OCI-LY7 (cell line): ENCODE measurements at regions not wholly inside any gene's neighbourhood (a gene's known extent, or its start where the extent isn't known, plus 50 kb on each side); places are given as distances from the start of the nearest gene placed in this dataset.

Experiments used
- BruUV-seq: library from RNA; stranded (reverse); fragments of 400-500 nt; replicated peaks from 2 replicates; lab custom pipeline; 2021; lab: Mats Ljungman, UMichigan
- CTCF ChIA-PET: fragments of 300-600 bp; sonication (Branson Sonifier 250); formaldehyde crosslinking; loops from one replicate; lab custom pipeline; 2022; ENCODE audit warnings: antibody characterized with exemption; ENCODE audit not compliant: unreplicated experiment; lab: Charles Lee
- POLR2A ChIA-PET: fragments of 300-600 bp; sonication (Branson Sonifier 250); formaldehyde crosslinking; loops from one replicate; lab custom pipeline; 2022; ENCODE audit warnings: antibody characterized with exemption; lab: Charles Lee
- DNase-seq: peaks from one replicate; pipeline ENCODE4 v3.0.0-alpha.2; 2015; ENCODE audit warnings: low spot score
- H2AFZ ChIP-seq: fragments of 200-600 bp; sonication (generic), shearing (Covaris generic); 2 replicates; pipeline ENCODE4 v1.6.1; 2014; ENCODE audit warnings: mild to moderate bottlenecking, antibody characterized with exemption, low read length, moderate library complexity
- H3K27ac ChIP-seq: fragments of 200-600 bp; sonication (generic); 2 replicates; pipeline ENCODE4 v1.5.1; 2014; ENCODE audit warnings: mixed run types, low read depth, mild to moderate bottlenecking, moderate library complexity, low read length, inconsistent platforms; ENCODE audit not compliant: poor library complexity, severe bottlenecking
- H3K36me3 ChIP-seq: fragments of 200-600 bp; sonication (generic); 2 replicates; pipeline ENCODE4 v1.6.1; 2014; ENCODE audit warnings: mild to moderate bottlenecking, antibody characterized with exemption, low read length, moderate library complexity, mixed read lengths; ENCODE audit not compliant: insufficient read depth
- H3K4me1 ChIP-seq: fragments of 200-600 bp; sonication (generic); 2 replicates; pipeline ENCODE4 v1.5.1; 2014; ENCODE audit warnings: mild to moderate bottlenecking, low read length; ENCODE audit not compliant: insufficient read depth, poor library complexity, severe bottlenecking
- H3K4me2 ChIP-seq: fragments of 200-600 bp; sonication (generic); 2 replicates; pipeline ENCODE4 v1.6.1; 2014; ENCODE audit warnings: mild to moderate bottlenecking, low read length
- H3K4me3 ChIP-seq: fragments of 200-600 bp; sonication (generic); 2 replicates; pipeline ENCODE4 v1.5.1; 2014; ENCODE audit warnings: mild to moderate bottlenecking, low read depth, low read length; ENCODE audit not compliant: poor library complexity, severe bottlenecking
- H3K79me2 ChIP-seq: fragments of 200-600 bp; sonication (generic); 2 replicates; pipeline ENCODE4 v1.6.1; 2016; ENCODE audit warnings: low read depth, mild to moderate bottlenecking, low read length, moderate library complexity, mixed read lengths; ENCODE audit not compliant: insufficient read depth
- H3K9me2 ChIP-seq: fragments of 200-600 bp; sonication (generic); 2 replicates; pipeline ENCODE4 v1.6.1; 2016; ENCODE audit warnings: mild to moderate bottlenecking, low read length, mixed read lengths; ENCODE audit not compliant: insufficient read depth
- H3K9me3 ChIP-seq: fragments of 200-600 bp; sonication (generic); 2 replicates; pipeline ENCODE4 v1.6.1; 2014; ENCODE audit warnings: mild to moderate bottlenecking, mixed run types, low read length, mixed read lengths
- H4K20me1 ChIP-seq: fragments of 200-600 bp; sonication (generic); 2 replicates; pipeline ENCODE4 v1.6.1; 2014; ENCODE audit warnings: mild to moderate bottlenecking, antibody characterized with exemption, low read length, moderate library complexity, mixed read lengths; ENCODE audit not compliant: insufficient read depth
- EZH2phosphoT487 ChIP-seq: fragments of 200-600 bp; sonication (generic); IDR thresholded peaks from 2 replicates; pipeline ENCODE4 v1.6.1; 2018; ENCODE audit warnings: low read depth, borderline replicate concordance, mild to moderate bottlenecking, mixed run types, antibody characterized with exemption, low read length, moderate library complexity, mixed read lengths
- intact Hi-C: fragments of 100-400 bp; cut with micrococcal nuclease; formaldehyde crosslinking; loops from one replicate; pipeline ENCODE4 v1.10.0; 2022; ENCODE audit not compliant: unreplicated experiment
- TF ChIP-seq, protein P1 (sequence below): fragments of 200-600 bp; sonication (generic); conservative IDR thresholded peaks from 2 replicates; pipeline ENCODE4 v1.5.1; 2014; ENCODE audit warnings: mild to moderate bottlenecking, antibody characterized with exemption, low read length, moderate library complexity, mixed read lengths

DNA sequence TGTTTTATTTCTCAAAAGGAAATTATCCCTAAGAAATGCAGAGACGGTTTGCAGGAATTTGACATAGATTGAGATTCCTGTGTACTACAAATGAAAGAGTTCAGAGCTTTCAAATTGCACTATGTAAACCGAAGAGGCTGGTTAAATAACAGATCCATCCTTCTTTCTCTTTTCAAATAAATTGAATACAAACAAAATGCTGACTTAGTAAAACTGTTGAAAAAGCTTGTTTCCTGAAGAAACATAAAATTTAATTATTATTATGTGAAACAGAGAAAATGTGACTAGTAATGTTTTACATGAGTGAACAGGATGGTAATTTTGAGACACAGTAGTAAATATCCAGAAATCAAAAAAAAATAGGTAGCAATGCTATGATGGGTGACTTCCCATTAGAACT lies 441.2 kb downstream of the LRRIQ3 start:
- H3K4me3 ChIP-seq: no peak overlapping the region
- intact Hi-C loops: no loop called here
- ChIA-PET POLR2A (no interaction called here), CTCF (no interaction called here)
- H2AFZ ChIP-seq: no peak overlapping the region
- BruUV-seq: no TSS peak
- TF ChIP-seq, protein P1, sequence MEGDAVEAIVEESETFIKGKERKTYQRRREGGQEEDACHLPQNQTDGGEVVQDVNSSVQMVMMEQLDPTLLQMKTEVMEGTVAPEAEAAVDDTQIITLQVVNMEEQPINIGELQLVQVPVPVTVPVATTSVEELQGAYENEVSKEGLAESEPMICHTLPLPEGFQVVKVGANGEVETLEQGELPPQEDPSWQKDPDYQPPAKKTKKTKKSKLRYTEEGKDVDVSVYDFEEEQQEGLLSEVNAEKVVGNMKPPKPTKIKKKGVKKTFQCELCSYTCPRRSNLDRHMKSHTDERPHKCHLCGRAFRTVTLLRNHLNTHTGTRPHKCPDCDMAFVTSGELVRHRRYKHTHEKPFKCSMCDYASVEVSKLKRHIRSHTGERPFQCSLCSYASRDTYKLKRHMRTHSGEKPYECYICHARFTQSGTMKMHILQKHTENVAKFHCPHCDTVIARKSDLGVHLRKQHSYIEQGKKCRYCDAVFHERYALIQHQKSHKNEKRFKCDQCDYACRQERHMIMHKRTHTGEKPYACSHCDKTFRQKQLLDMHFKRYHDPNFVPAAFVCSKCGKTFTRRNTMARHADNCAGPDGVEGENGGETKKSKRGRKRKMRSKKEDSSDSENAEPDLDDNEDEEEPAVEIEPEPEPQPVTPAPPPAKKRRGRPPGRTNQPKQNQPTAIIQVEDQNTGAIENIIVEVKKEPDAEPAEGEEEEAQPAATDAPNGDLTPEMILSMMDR: no peak
- TF ChIP-seq EZH2phosphoT487: no peak
- no peak overlapping the region for H3K27ac ChIP-seq
- no peaks in the 10 kb centered on the region for H3K79me2 ChIP-seq
- H3K9me2 ChIP-seq: no peaks in the 10 kb centered on the region
- no peak overlapping the region for H3K4me2 ChIP-seq
- H3K4me1 ChIP-seq: no peaks in the 10 kb centered on the region
- no peaks in the 10 kb centered on the region for H3K36me3 ChIP-seq
- no peak for DNase-seq
- H4K20me1 ChIP-seq: no peaks in the 10 kb centered on the region
- no peaks in the 10 kb centered on the region for H3K9me3 ChIP-seq

DNA sequence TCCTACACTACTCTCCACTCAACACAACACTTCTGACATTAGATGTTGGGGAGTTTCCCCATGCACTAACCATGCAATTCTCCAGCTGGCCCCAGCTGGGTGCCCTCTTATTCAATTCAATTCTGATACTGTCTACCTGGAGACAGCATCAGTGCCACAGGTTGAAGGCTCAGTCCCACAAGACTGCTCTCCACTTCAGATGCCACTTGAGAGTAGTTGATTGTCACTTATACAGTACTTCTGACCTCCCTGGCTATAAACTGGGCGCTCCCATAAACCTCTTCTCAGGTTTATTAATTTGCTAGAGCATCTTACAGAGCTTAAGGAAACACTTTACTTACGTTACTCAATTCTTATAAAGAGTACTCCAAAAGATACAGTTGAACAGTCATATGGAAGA lies 442.3 kb downstream of the LRRIQ3 start:
- intact Hi-C loops: no loop called here
- H3K27ac ChIP-seq: no peak overlapping the region
- BruUV-seq: no TSS peak

DNA sequence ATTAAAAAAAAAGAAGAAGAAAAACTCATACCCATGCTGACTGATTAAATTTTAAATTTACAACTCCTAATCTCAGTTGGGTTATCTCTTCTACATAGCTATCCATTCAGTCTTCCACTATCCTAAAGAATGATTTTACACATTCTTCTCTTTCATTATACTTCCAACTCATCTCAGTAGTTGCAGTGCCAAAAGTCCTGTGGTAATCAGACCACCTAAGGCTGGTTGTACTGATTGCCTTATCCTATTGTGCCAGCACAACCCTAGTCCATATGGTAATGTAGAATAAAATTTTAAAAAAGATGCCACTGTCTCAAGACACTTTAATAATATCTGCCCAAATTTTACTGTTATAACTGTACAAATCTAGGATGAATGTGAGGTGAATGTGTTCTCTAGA lies 448.0 kb downstream of the LRRIQ3 start:
- H3K79me2 ChIP-seq: no peaks in the 10 kb centered on the region
- POLR2A ChIA-PET: no interaction called here
- H3K4me2 ChIP-seq: no peak overlapping the region
- no peaks in the 10 kb centered on the region for H3K9me2 ChIP-seq
- no peak for DNase-seq
- intact Hi-C loops: no loop called here
- no peak overlapping the region for H3K27ac ChIP-seq
- H3K36me3 ChIP-seq: no peaks in the 10 kb centered on the region
- CTCF ChIA-PET: no interaction called here
- no peak overlapping the region for H3K4me3 ChIP-seq
- no peaks in the 10 kb centered on the region for H3K9me3 ChIP-seq
- TF ChIP-seq, protein P1: no peak
- no peak for TF ChIP-seq EZH2phosphoT487
- no peaks in the 10 kb centered on the region for H3K4me1 ChIP-seq
- no peak overlapping the region for H2AFZ ChIP-seq
- no TSS peak for BruUV-seq
- no peaks in the 10 kb centered on the region for H4K20me1 ChIP-seq

More for the DNA sequence above, 442.3 kb downstream of the LRRIQ3 start:
- Histone ChIP-seq H3K4me2 (no peak overlapping the region), H3K9me3 (no peaks in the 10 kb centered on the region), H3K36me3 (no peaks in the 10 kb centered on the region), H3K9me2 (no peaks in the 10 kb centered on the region), H3K4me1 (no peaks in the 10 kb centered on the region), H3K79me2 (no peaks in the 10 kb centered on the region), H3K4me3 (no peak overlapping the region), H4K20me1 (no peaks in the 10 kb centered on the region), H2AFZ (no peak overlapping the region)
- DNase-seq: no peak
- ChIA-PET POLR2A (interaction anchor here (0.6 kb wide), 1 partner anchor 1899 kb away, joined by 4 read pairs; no protein-coding TSS in a partner anchor), CTCF (no interaction called here)
- TF ChIP-seq EZH2phosphoT487: no peak
- TF ChIP-seq, protein P1: no peak
